ENCODE measurements at regions not wholly inside any gene's neighbourhood (a gene's known extent, or its start where the extent isn't known, plus 50 kb on each side); places are given as distances from the start of the nearest gene placed in this dataset.

DNA sequence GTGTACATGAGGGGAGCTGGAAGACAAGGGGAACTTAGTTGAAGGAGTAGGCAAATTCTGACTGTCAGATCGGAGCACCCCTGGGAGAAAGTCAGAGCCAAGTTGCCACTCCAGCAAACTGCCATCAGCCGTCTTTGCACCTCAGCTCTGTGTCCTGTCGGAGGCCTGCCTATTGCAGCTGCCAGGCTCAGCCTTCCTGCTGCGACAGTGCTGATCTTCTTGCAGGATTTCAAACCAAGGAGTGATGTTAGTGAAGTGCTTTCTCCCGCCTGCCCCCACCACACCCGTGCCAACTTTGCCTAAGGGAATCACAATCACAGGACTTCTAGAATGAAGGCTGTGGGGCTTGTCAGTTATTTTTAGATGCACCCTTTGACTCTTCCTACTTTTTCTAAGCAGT, 185.3 kb downstream of the KIT start:
- H3K27me3 ChIP-seq (ENCODE audit: control insufficient read depth, insufficient read depth, low read length) = no peaks in the 10 kb centered on the region
- no peak overlapping the region for H3K4me3 ChIP-seq (ENCODE audit: low read depth, low read length)
- TF ChIP-seq, protein P1, sequence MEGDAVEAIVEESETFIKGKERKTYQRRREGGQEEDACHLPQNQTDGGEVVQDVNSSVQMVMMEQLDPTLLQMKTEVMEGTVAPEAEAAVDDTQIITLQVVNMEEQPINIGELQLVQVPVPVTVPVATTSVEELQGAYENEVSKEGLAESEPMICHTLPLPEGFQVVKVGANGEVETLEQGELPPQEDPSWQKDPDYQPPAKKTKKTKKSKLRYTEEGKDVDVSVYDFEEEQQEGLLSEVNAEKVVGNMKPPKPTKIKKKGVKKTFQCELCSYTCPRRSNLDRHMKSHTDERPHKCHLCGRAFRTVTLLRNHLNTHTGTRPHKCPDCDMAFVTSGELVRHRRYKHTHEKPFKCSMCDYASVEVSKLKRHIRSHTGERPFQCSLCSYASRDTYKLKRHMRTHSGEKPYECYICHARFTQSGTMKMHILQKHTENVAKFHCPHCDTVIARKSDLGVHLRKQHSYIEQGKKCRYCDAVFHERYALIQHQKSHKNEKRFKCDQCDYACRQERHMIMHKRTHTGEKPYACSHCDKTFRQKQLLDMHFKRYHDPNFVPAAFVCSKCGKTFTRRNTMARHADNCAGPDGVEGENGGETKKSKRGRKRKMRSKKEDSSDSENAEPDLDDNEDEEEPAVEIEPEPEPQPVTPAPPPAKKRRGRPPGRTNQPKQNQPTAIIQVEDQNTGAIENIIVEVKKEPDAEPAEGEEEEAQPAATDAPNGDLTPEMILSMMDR (IDR thresholded peaks at IDR 0.05; ENCODE audit: insufficient read depth, low read length, poor library complexity, severe bottlenecking) = no peak
- H3K36me3 ChIP-seq (ENCODE audit: control insufficient read depth, insufficient read depth, low read length) = no peaks in the 10 kb centered on the region
- no peak for DNase-seq (ENCODE audit: low read depth)

DNA sequence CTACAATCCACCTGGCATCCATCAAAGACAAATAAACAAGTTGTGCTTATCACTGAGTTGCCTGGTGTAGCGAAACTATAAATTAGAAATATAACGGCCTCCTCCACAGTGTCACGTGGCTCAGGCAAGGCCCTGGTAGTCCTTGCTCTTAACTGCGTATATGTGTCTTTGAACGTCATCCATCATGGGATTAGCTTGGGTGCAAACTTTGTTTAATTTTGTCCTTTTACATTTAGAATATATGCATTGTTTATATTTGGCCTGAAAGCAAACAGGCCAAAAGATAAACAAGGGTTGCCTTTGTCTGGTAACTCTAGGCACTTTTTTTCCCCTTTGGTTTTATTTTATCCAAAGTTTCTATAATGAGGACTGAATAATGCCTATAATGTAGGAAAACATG, 184.9 kb downstream of the KIT start:
- DNase-seq (ENCODE audit: low read depth) = no peak
- Histone ChIP-seq H3K27me3 (ENCODE audit: control insufficient read depth, insufficient read depth, low read length) (no peaks in the 10 kb centered on the region), H3K4me3 (ENCODE audit: low read depth, low read length) (no peak overlapping the region), H3K36me3 (ENCODE audit: control insufficient read depth, insufficient read depth, low read length) (no peaks in the 10 kb centered on the region)
- TF ChIP-seq, protein P1 (IDR thresholded peaks at IDR 0.05; ENCODE audit: insufficient read depth, low read length, poor library complexity, severe bottlenecking) = no peak

DNA sequence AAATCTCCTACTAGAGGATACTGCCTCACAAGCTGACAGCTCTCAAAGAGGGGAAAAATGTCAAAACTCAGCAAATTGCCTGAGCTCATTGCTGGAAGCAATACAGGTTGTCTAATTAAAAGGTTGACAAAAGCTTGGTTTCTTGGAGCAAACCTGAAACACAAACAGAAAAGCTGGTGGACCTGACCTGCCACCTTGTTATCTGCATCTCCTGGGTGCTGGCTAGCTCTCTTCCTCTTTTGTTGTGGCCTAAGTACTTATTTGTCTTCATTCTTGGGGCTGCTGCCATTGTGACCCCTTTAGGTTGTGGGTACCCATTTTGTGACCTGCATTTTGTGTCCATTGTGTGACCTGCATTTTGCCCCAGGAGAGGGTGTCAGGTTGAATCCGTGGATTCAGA, 184.5 kb downstream of the KIT start:
- Histone ChIP-seq H3K4me3 (ENCODE audit: low read depth, low read length) (no peak overlapping the region), H3K27me3 (ENCODE audit: control insufficient read depth, insufficient read depth, low read length) (no peaks in the 10 kb centered on the region), H3K36me3 (ENCODE audit: control insufficient read depth, insufficient read depth, low read length) (no peaks in the 10 kb centered on the region)
- TF ChIP-seq, protein P1 (IDR thresholded peaks at IDR 0.05; ENCODE audit: insufficient read depth, low read length, poor library complexity, severe bottlenecking) = no peak
- DNase-seq (ENCODE audit: low read depth) = no peak

DNA sequence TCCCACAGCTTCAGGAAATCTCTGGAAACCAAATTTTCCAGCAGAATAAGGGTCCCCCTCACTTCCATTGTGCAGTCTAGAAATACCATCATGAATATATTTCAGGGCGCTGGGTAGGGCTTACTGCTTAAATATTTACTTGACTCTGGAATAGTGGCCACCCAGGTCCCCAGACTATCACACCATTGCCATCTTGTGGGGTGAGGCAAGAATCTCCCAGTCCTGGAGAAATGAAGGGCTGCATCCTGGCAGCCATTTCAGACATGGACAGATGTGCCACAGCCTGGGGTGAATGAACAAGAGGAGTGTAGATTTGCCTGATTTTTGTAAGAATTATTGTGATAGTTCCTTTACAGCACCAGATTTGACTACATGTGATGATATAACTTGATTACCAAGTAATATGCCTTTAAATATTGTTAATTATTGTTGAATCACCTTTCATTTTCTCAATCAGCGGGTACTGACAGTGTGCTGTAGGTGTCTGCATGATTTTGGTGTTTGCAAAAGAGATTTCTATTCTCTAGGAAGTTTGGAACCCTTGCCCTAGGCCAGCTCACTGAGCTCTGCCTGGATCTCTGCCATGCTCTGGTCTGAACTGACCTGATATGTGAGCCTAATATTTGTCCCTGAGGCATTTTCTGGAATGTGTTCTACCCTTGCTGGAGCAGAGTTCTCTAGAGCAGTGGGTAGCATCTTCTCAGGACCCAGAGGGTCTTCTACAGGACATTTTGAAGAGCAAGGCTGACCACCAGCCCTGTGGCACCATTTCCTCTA, 183.4 kb downstream of the KIT start:
- DNase-seq (ENCODE audit: low read depth) = no peak
- TF ChIP-seq, protein P1 (IDR thresholded peaks at IDR 0.05; ENCODE audit: insufficient read depth, low read length, poor library complexity, severe bottlenecking) = peak; percentile 1
- Histone ChIP-seq H3K4me3 (ENCODE audit: low read depth, low read length) (no peak overlapping the region), H3K36me3 (ENCODE audit: control insufficient read depth, insufficient read depth, low read length) (no peaks in the 10 kb centered on the region), H3K27me3 (ENCODE audit: control insufficient read depth, insufficient read depth, low read length) (no peaks in the 10 kb centered on the region)

DNA sequence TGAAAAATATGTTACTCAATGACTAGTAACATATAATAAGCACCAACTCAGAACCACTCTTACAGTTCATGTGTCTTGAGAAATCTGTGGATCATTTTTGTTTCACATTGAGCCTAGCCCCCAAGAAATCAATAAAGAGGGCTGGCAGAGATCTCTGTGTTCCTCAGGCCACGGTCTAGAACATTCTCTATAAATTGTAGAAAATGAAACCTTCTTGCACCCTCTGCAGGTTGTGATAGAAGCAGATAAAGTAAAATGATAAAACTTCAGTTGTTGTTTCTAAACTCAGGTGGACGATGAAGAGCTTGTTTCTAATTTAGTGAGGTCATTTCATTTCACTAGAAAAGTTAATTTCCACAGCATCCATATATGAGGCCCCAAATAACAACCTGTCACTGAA, 182.7 kb downstream of the KIT start:
- DNase-seq (ENCODE audit: low read depth) = no peak
- H3K4me3 ChIP-seq (ENCODE audit: low read depth, low read length) = no peak overlapping the region
- H3K27me3 ChIP-seq (ENCODE audit: control insufficient read depth, insufficient read depth, low read length) = no peaks in the 10 kb centered on the region
- TF ChIP-seq, protein P1 (IDR thresholded peaks at IDR 0.05; ENCODE audit: insufficient read depth, low read length, poor library complexity, severe bottlenecking) = no peak
- H3K36me3 ChIP-seq (ENCODE audit: control insufficient read depth, insufficient read depth, low read length) = no peaks in the 10 kb centered on the region

DNA sequence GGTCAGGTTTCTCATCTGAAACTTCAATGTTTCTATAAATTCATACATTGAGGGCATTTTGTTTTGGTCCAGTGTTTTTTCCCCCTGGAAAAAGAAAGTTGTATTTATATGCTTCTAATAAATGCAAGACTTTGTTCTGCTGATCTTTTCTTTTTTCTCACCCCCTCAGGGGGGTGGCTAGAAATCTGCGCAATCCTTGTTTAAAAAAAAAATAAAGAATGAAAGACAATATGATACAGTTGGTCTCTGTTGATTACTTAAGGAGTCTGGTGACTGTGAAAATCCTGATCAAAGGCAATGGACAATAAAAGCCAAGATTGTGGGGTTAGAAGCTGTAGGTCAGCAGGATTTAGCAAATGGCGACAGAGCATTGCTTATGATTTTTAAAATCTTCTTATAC, 180.5 kb downstream of the KIT start:
- Histone ChIP-seq H3K4me3 (ENCODE audit: low read depth, low read length) (no peak overlapping the region), H3K27me3 (ENCODE audit: control insufficient read depth, insufficient read depth, low read length) (no peaks in the 10 kb centered on the region), H3K36me3 (ENCODE audit: control insufficient read depth, insufficient read depth, low read length) (no peaks in the 10 kb centered on the region)
- TF ChIP-seq, protein P1 (IDR thresholded peaks at IDR 0.05; ENCODE audit: insufficient read depth, low read length, poor library complexity, severe bottlenecking) = no peak
- no peak for DNase-seq (ENCODE audit: low read depth)

Measured in kidney epithelial cell (primary cell).